ENCODE measurements at regions not wholly inside any gene's neighbourhood (a gene's known extent, or its start where the extent isn't known, plus 50 kb on each side); places are given as distances from the start of the nearest gene placed in this dataset.
A peak's percentile ranks its signal among the peaks of the same experiment; 100 is the strongest.

GRCh38 chr4:24279469-24279868, 304.9 kb downstream of the DHX15 start:
- H3K79me2 ChIP-seq (ENCODE audit: control insufficient read depth in 1 of 2, insufficient read depth in 2 of 2, low read length in 2 of 2), result no peaks in the 10 kb centered on the region
- H3K14ac ChIP-seq (ENCODE audit: insufficient read length), result no peak overlapping the region
- no peak overlapping the region for H4K91ac ChIP-seq (replicated peaks; ENCODE audit: insufficient read length, low read length)
- FAIRE-seq (no peak), DNase-seq (ENCODE audit: low read depth in 1 of 2, low spot score in 2 of 2) (no peak)
- H3K18ac ChIP-seq (ENCODE audit: extremely low read depth, low read length), result no peak overlapping the region
- H2BK5ac ChIP-seq (ENCODE audit: low read depth, low read length), result no peak overlapping the region
- WGBS, 2 experiments (ENCODE audit: extremely low coverage in 1 of 2, insufficient coverage in 1 of 2, insufficient read length in 1 of 2, insufficient replicate concordance in 2 of 2, low coverage in 1 of 2, low lambda C conversion rate in 2 of 2, missing lambda C conversion rate in 1 of 2), result 82% methylated on average over 8 of the region's 8 CpGs; no CpG with 5 or more reads in 1 of the 2 experiments
- no peak overlapping the region; a peak in 1 of 4 replicates for H3K4me2 ChIP-seq (ENCODE audit: insufficient read depth in 1 of 2, low read depth in 2 of 2, low read length in 2 of 2)
- no peak overlapping the region for H3K4ac ChIP-seq (replicated peaks; ENCODE audit: insufficient read length, low read depth, low read length)
- H2BK12ac ChIP-seq (ENCODE audit: low read depth, low read length), result no peak overlapping the region
- H4K20me1 ChIP-seq (replicated peaks in 1 of 2; ENCODE audit: control insufficient read depth in 1 of 2, insufficient read depth in 2 of 2, low read length in 2 of 2), result no peaks in the 10 kb centered on the region
- H4K8ac ChIP-seq (ENCODE audit: extremely low read depth, insufficient read depth, low read length), result no peak overlapping the region
- no peaks in the 10 kb centered on the region for H3K23me2 ChIP-seq (ENCODE audit: low read depth, low read length)
- H2AFZ ChIP-seq (ENCODE audit: low read length), result no peak overlapping the region
- H3K9ac ChIP-seq (replicated peaks in 1 of 4; ENCODE audit: extremely low read depth in 1 of 4, low read depth in 3 of 4, low read length in 3 of 4), result no peak overlapping the region
- CTCF ChIA-PET (ENCODE audit: partially characterized antibody), result interaction anchor here (1.0 to 1.2 kb wide), 4 partner anchors 8 to 70 kb away, joined by 3 to 4 read pairs (median 4); no protein-coding TSS in a partner anchor
- H3K4me1 ChIP-seq (replicated peaks in 1 of 4; ENCODE audit: control insufficient read depth in 3 of 4, insufficient read depth in 4 of 4, low read length in 3 of 4), result peaks cover 2 to 9% (median 5%) of the 10 kb centered on the region in 4 experiments; a peak in 4 of 7 replicates
- no peaks in the 10 kb centered on the region for H3K27me3 ChIP-seq (replicated peaks in 1 of 4; ENCODE audit: control insufficient read depth in 3 of 4, extremely low read depth in 1 of 4, insufficient read depth in 3 of 4, low read length in 3 of 4)
- H3K79me1 ChIP-seq (ENCODE audit: low read depth, low read length), result no peaks in the 10 kb centered on the region
- H3K56ac ChIP-seq (replicated peaks; ENCODE audit: insufficient read length, low read depth, low read length), result no peak overlapping the region
- H3K9me3 ChIP-seq (ENCODE audit: insufficient read depth in 2 of 2, low read depth in 1 of 2, low read length in 1 of 2), result no peaks in the 10 kb centered on the region
- H2BK20ac ChIP-seq (ENCODE audit: low read length), result no peak overlapping the region
- TF ChIP-seq CTCF (IDR thresholded peaks at IDR 0.05; ENCODE audit: control extremely low read depth in 1 of 3, insufficient read depth in 1 of 3, low read depth in 1 of 3, low read length in 3 of 3) (peak in 1 of 3 experiments; percentile 1; a peak in 1 of 4 replicates), MAX (IDR thresholded peaks at IDR 0.05) (no peak), KDM5A (IDR thresholded peaks at IDR 0.05; ENCODE audit: low read length) (no peak), TCF12 (IDR thresholded peaks at IDR 0.05; ENCODE audit: low read depth, low read length) (no peak)
- H2BK15ac ChIP-seq (ENCODE audit: low read length), result no peak overlapping the region
- no peak overlapping the region for H2AK5ac ChIP-seq (ENCODE audit: low read depth, low read length)
- no peaks in the 10 kb centered on the region for H3K36me3 ChIP-seq (ENCODE audit: control insufficient read depth in 2 of 4, insufficient read depth in 4 of 4, low read length in 3 of 4)
- no peak overlapping the region for H3K4me3 ChIP-seq (ENCODE audit: extremely low read depth in 1 of 4, insufficient read depth in 2 of 4, low read depth in 3 of 4, low read length in 4 of 4)
- no peak overlapping the region for H3K27ac ChIP-seq (ENCODE audit: low read depth, low read length)
- no peak overlapping the region for H3K23ac ChIP-seq (ENCODE audit: insufficient read length)
- no peak overlapping the region for H2BK120ac ChIP-seq (replicated peaks; ENCODE audit: low read depth, low read length)
- no peak overlapping the region for H4K5ac ChIP-seq (ENCODE audit: insufficient read length, low read depth, low read length)
- POLR2A ChIA-PET (ENCODE audit: partially characterized antibody), result no interaction called here
